IMR-90 (cell line): ENCODE measurements at regions not wholly inside any gene's neighbourhood (a gene's known extent, or its start where the extent isn't known, plus 50 kb on each side); places are given as distances from the start of the nearest gene placed in this dataset.

Experiments used
- CEBPB ChIP-seq: IDR thresholded peaks from 2 replicates; pipeline ENCODE4 v1.6.1; 2012; ENCODE audit warnings: low read depth, low read length, improper control_type of control experiment
- CTCF ChIP-seq: conservative IDR thresholded peaks from 2 replicates; pipeline ENCODE4 v1.5.1; 2012; ENCODE audit warnings: mild to moderate bottlenecking, low read depth, low read length, improper control_type of control experiment
- FOS ChIP-seq: fragments of 150-350 bp; IDR thresholded peaks from 2 replicates; pipeline ENCODE4 v1.6.1; 2016; ENCODE audit warnings: low read depth, low read length
- MAFK ChIP-seq: IDR thresholded peaks from 2 replicates; pipeline ENCODE4 v1.6.1; 2012; ENCODE audit warnings: low read depth, low read length, improper control_type of control experiment
- MXI1 ChIP-seq: IDR thresholded peaks from 2 replicates; pipeline ENCODE4 v1.6.1; 2012; ENCODE audit warnings: low read depth, mild to moderate bottlenecking, low read length, moderate library complexity, borderline replicate concordance
- POLR2A ChIP-seq: IDR thresholded peaks from 2 replicates; pipeline ENCODE4 v1.6.1; 2012; ENCODE audit warnings: mild to moderate bottlenecking, low read depth, low read length
- RAD21 ChIP-seq: IDR thresholded peaks from 2 replicates; pipeline ENCODE4 v1.6.1; 2012; ENCODE audit warnings: low read length, improper control_type of control experiment
- RFX5 ChIP-seq: IDR thresholded peaks from 2 replicates; pipeline ENCODE4 v1.8.0; 2012; ENCODE audit warnings: low read depth, mild to moderate bottlenecking, low read length, moderate library complexity
- SMC3 ChIP-seq: fragments of 150-350 bp; IDR thresholded peaks from 2 replicates; pipeline ENCODE4 v1.6.1; 2016; ENCODE audit warnings: low read depth, mild to moderate bottlenecking, antibody characterized with exemption, low read length, moderate library complexity

- TF ChIP-seq RFX5 (no peak), CTCF (no peak), MXI1 (no peak), MAFK (no peak), CEBPB (no peak), SMC3 (no peak), POLR2A (no peak), RAD21 (no peak), FOS (no peak)
Observed at GRCh38 chr9:13807118-13807517, 506.8 kb downstream of the NFIB start.
